ENCODE measurements at regions not wholly inside any gene's neighbourhood (a gene's known extent, or its start where the extent isn't known, plus 50 kb on each side); places are given as distances from the start of the nearest gene placed in this dataset.

DNA sequence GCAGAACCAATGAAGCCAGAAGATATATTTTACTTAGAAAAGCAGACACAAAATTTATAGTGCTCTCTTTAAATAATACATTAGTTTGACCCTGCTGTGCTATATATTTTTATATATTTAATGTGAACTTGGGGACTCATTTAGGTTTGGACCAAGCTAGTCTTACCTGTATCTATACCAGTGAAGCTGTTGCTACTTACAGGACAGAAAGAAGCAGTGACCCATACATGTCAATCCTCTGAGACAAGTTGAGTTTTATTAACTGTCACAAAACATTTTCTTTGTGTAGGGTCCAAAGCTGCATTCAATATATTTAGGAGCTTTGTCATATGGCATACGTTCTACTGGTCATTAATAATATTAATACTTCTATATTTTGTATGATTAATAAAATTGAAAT lies 327.7 kb upstream of the NUDT12 start:
- TF ChIP-seq, protein P1, sequence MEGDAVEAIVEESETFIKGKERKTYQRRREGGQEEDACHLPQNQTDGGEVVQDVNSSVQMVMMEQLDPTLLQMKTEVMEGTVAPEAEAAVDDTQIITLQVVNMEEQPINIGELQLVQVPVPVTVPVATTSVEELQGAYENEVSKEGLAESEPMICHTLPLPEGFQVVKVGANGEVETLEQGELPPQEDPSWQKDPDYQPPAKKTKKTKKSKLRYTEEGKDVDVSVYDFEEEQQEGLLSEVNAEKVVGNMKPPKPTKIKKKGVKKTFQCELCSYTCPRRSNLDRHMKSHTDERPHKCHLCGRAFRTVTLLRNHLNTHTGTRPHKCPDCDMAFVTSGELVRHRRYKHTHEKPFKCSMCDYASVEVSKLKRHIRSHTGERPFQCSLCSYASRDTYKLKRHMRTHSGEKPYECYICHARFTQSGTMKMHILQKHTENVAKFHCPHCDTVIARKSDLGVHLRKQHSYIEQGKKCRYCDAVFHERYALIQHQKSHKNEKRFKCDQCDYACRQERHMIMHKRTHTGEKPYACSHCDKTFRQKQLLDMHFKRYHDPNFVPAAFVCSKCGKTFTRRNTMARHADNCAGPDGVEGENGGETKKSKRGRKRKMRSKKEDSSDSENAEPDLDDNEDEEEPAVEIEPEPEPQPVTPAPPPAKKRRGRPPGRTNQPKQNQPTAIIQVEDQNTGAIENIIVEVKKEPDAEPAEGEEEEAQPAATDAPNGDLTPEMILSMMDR (conservative IDR thresholded peaks at IDR 0.05 in 1 of 2, IDR thresholded peaks at IDR 0.05 in 1 of 2; ENCODE audit: extremely low read depth in 1 of 2, insufficient read depth in 1 of 2, low read depth in 1 of 2, low read length in 2 of 2): no peak
- TF ChIP-seq EZH2 (IDR thresholded peaks at IDR 0.05; ENCODE audit: borderline replicate concordance, low read length): no peak

All from mammary epithelial cell (primary cell).